Mesenchymal stem cell (in vitro differentiated cells and primary cell): ENCODE measurements at regions not wholly inside any gene's neighbourhood (a gene's known extent, or its start where the extent isn't known, plus 50 kb on each side); places are given as distances from the start of the nearest gene placed in this dataset.
"Not testable (repeated sequence)": the region's sequence is repeated elsewhere in the genome, so short reads cannot be mapped to it uniquely, and the experiment has no call there.

ENCODE experiments used
- DNase-seq: peaks from one replicate; pipeline ENCODE4 v3.0.0-alpha.2; 2013
- H2AFZ ChIP-seq: one replicate; pipeline ENCODE4 v1.6.1; 2013; ENCODE audit warnings: low read depth, mild to moderate bottlenecking, control low read depth, inconsistent platforms, low read length, moderate library complexity
- H2AK5ac ChIP-seq: 2 replicates; pipeline ENCODE4 v1.6.1; 2013; ENCODE audit warnings: low read length, moderate library complexity, mild to moderate bottlenecking, inconsistent platforms; ENCODE audit not compliant: severe bottlenecking
- H2BK120ac ChIP-seq: one replicate; pipeline ENCODE4 v1.6.1; 2013; ENCODE audit warnings: low read depth, mild to moderate bottlenecking, inconsistent platforms, low read length, moderate library complexity
- H2BK12ac ChIP-seq, 2 experiments: one replicate each; pipeline ENCODE4 v1.6.1; 2013; ENCODE audit warnings: inconsistent platforms in 2 of 2, low read length in 2 of 2, mild to moderate bottlenecking in 2 of 2, moderate library complexity in 2 of 2, control low read depth in 1 of 2
- H2BK15ac ChIP-seq: one replicate; pipeline ENCODE4 v1.6.1; 2013; ENCODE audit warnings: mild to moderate bottlenecking, low read depth, inconsistent platforms; ENCODE audit not compliant: poor library complexity, severe bottlenecking
- H2BK5ac ChIP-seq: 2 replicates; pipeline ENCODE4 v1.6.1; 2013; ENCODE audit warnings: low read depth, mild to moderate bottlenecking, low read length, control low read depth, inconsistent platforms; ENCODE audit not compliant: poor library complexity, severe bottlenecking
- H3K14ac ChIP-seq, 2 experiments: one replicate each; pipeline ENCODE4 v1.6.1; 2013; ENCODE audit warnings: inconsistent platforms in 2 of 2, low read length in 2 of 2, control low read depth in 1 of 2, mild to moderate bottlenecking in 1 of 2, moderate library complexity in 1 of 2
- H3K18ac ChIP-seq, 2 experiments: one replicate each; pipeline ENCODE4 v1.6.1; 2013; ENCODE audit warnings: inconsistent platforms in 2 of 2, low read length in 2 of 2, control low read depth in 1 of 2, low read depth in 1 of 2, mild to moderate bottlenecking in 1 of 2
- H3K23ac ChIP-seq, 2 experiments: one replicate each; pipeline ENCODE4 v1.6.1; 2013; ENCODE audit warnings: inconsistent platforms in 2 of 2, low read length in 2 of 2, mild to moderate bottlenecking in 2 of 2, moderate library complexity in 2 of 2, control low read depth in 1 of 2
- H3K27ac ChIP-seq: 2 replicates; pipeline ENCODE4 v1.5.1; 2013; ENCODE audit warnings: mild to moderate bottlenecking, moderate library complexity, low read length, control low read depth, inconsistent platforms; ENCODE audit not compliant: poor library complexity, severe bottlenecking
- H3K27me3 ChIP-seq, 2 experiments: 2 replicates each; pipeline versions ENCODE4 v1.6.1 to v1.7.0; 2013; ENCODE audit warnings: low read length in 2 of 2, mild to moderate bottlenecking in 2 of 2, moderate library complexity in 2 of 2, control low read depth in 1 of 2, inconsistent platforms in 1 of 2; ENCODE audit not compliant: control insufficient read depth in 1 of 2, insufficient read depth in 1 of 2
- H3K36me3 ChIP-seq, 2 experiments: 2 replicates each; pipeline versions ENCODE4 v1.6.1 to v1.7.0; 2013; ENCODE audit warnings: low read length in 2 of 2, control low read depth in 1 of 2, inconsistent platforms in 1 of 2, low read depth in 1 of 2, mild to moderate bottlenecking in 1 of 2; ENCODE audit not compliant: insufficient read depth in 2 of 2, control insufficient read depth in 1 of 2
- H3K4ac ChIP-seq, 2 experiments: one replicate each; pipeline ENCODE4 v1.6.1; 2013; ENCODE audit warnings: inconsistent platforms in 2 of 2, low read length in 2 of 2, mild to moderate bottlenecking in 2 of 2, moderate library complexity in 2 of 2, control low read depth in 1 of 2, low read depth in 1 of 2
- H3K4me1 ChIP-seq: 2 replicates; pipeline ENCODE4 v1.6.1; 2013; ENCODE audit warnings: low read depth, low read length, control low read depth; ENCODE audit not compliant: control insufficient read depth, insufficient read depth
- H3K4me2 ChIP-seq: 2 replicates; pipeline ENCODE4 v1.6.1; 2013; ENCODE audit warnings: low read length, mild to moderate bottlenecking, inconsistent platforms; ENCODE audit not compliant: poor library complexity, severe bottlenecking
- H3K4me3 ChIP-seq, 2 experiments: 2 replicates each; pipeline versions ENCODE4 v1.5.1 to v1.7.0; 2013; ENCODE audit warnings: low read length in 2 of 2, mild to moderate bottlenecking in 2 of 2, control low read depth in 1 of 2, low read depth in 1 of 2; ENCODE audit not compliant: insufficient read depth in 1 of 2
- H3K79me1 ChIP-seq: replicated peaks from 2 replicates; pipeline ENCODE4 v1.6.1; 2013; ENCODE audit warnings: mild to moderate bottlenecking, control low read depth, low read length, inconsistent platforms; ENCODE audit not compliant: poor library complexity, severe bottlenecking
- H3K9ac ChIP-seq: 2 replicates; pipeline ENCODE4 v1.7.0; 2013; ENCODE audit warnings: mild to moderate bottlenecking, low read length, moderate library complexity
- H3K9me3 ChIP-seq: 2 replicates; pipeline ENCODE4 v1.7.0; 2013; ENCODE audit warnings: mild to moderate bottlenecking, low read length; ENCODE audit not compliant: control insufficient read depth
- H4K8ac ChIP-seq: one replicate; pipeline ENCODE4 v1.6.1; 2013; ENCODE audit warnings: inconsistent platforms, mild to moderate bottlenecking, low read length, moderate library complexity
- H4K91ac ChIP-seq: one replicate; pipeline ENCODE4 v1.6.1; 2013; ENCODE audit warnings: mild to moderate bottlenecking, low read length, inconsistent platforms
- WGBS: methylation state at CpG from one replicate; pipeline ENCODE4 v1.1.7; 2013; ENCODE audit warnings: mixed read lengths; 5-methylcytosine and 5-hydroxymethylcytosine counted together

DNA sequence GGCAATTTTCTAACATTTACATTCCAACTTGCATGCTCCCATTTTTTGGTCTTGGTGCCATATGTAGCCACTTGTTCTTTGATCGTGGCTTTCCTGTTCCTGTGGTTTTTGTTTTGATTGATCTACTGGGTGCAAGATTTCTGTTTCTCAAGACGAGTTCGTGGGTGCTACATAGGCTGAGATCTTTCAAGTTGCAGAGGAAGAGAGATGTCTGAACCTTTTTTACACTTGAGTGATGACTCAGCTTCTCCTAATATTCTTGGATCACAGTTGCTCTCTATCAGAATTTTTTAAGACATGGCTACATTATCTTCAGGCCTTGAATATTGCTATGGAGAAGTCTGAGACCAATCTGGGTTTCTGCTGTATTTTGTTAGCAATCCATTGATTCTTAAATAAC, 85.1 kb downstream of the SRGAP2 start:
- H3K9ac ChIP-seq, H2BK120ac ChIP-seq, H2AFZ ChIP-seq, DNase-seq, H3K36me3 ChIP-seq, H3K4me2 ChIP-seq, H2BK15ac ChIP-seq, H3K4me1 ChIP-seq, H3K27ac ChIP-seq, H3K18ac ChIP-seq, H2BK12ac ChIP-seq, H3K4me3 ChIP-seq, H2BK5ac ChIP-seq, H4K91ac ChIP-seq, H3K23ac ChIP-seq, H3K27me3 ChIP-seq, H2AK5ac ChIP-seq, H4K8ac ChIP-seq, H3K14ac ChIP-seq, H3K4ac ChIP-seq, H3K79me1 ChIP-seq, H3K9me3 ChIP-seq: not testable (repeated sequence)
- WGBS = no CpG with 5 or more reads among the region's 3 CpGs

DNA sequence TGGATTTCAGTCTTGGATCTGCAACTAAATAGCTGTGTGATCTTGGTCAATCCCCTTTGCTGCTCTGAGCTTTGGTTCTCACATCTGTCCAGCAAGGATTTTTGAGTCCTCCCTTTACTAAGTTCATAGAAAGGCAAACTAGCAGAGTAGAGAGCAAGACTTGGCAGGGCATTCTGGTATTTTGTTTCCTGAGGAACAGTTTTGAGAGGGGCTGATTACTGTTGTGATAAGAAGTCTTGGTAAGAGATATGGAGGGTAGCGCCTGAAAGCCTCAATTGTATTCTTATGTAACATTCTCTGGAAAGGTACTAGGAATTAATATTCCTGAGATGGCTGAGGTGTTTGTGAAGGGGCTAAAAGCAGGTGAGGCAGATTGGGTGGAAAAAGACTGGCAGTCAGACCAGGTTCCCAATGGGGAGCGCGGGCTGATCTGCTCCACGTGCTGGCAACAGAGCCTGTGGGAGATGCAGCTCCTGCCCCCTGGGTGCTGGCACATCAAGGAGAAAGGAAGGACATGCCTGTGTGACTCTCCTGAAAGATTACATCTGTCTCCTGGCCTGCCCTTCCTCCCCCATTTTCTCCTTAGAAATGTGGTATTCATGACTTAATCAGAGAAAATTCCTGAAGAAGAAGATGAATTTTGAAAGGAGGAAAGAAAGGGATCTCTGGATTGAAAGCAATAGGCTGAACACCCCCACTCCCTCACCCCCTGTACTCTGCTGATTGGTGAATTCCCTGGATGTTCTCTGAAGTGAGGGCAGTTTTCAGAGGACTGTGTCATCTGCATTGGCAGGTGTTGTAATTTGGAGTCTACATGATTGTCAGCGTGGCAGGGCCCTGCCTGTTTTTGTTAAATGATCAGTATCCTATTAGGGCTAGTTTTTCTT, 94.0 kb downstream of the SRGAP2 start:
- not testable (repeated sequence) for H4K8ac ChIP-seq, H3K27me3 ChIP-seq, H3K79me1 ChIP-seq, H2BK120ac ChIP-seq, H3K9ac ChIP-seq, H3K14ac ChIP-seq, H3K9me3 ChIP-seq, H2AK5ac ChIP-seq, H3K4me3 ChIP-seq, H3K23ac ChIP-seq, H3K4me2 ChIP-seq, H3K4me1 ChIP-seq, H2BK15ac ChIP-seq, H2BK12ac ChIP-seq, H4K91ac ChIP-seq, DNase-seq, H3K27ac ChIP-seq, H3K36me3 ChIP-seq, H3K4ac ChIP-seq, H2AFZ ChIP-seq, H3K18ac ChIP-seq, H2BK5ac ChIP-seq
- no CpG with 5 or more reads among the region's 5 CpGs for WGBS

DNA sequence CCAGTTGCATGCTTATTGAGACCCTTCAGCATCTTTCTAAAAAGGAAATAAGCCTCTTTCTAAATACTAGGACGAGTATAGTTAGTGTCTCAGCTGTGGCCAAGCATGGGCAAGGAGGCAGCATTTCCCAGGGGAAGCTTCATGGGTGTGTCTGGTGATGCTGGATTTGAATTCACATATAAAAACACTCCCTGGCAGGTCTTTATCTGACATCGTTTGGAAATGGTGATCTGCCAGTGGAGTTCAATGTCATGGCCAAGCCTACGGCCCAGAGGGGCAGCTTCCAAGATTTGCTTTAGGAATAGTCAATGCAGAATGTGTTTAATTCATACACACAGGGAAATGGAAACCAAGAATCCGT, 94.7 kb downstream of the SRGAP2 start:
- not testable (repeated sequence) for H3K14ac ChIP-seq, H3K23ac ChIP-seq, H4K91ac ChIP-seq, H2BK5ac ChIP-seq, H4K8ac ChIP-seq, H3K27me3 ChIP-seq, H3K4me2 ChIP-seq, H3K9ac ChIP-seq, H2BK120ac ChIP-seq, H3K27ac ChIP-seq, H2AFZ ChIP-seq, H2BK15ac ChIP-seq, H3K4me3 ChIP-seq, H3K4me1 ChIP-seq, H2BK12ac ChIP-seq, DNase-seq, H3K36me3 ChIP-seq, H3K4ac ChIP-seq, H2AK5ac ChIP-seq, H3K79me1 ChIP-seq, H3K18ac ChIP-seq, H3K9me3 ChIP-seq
- no CpG with 5 or more reads among the region's 4 CpGs for WGBS

DNA sequence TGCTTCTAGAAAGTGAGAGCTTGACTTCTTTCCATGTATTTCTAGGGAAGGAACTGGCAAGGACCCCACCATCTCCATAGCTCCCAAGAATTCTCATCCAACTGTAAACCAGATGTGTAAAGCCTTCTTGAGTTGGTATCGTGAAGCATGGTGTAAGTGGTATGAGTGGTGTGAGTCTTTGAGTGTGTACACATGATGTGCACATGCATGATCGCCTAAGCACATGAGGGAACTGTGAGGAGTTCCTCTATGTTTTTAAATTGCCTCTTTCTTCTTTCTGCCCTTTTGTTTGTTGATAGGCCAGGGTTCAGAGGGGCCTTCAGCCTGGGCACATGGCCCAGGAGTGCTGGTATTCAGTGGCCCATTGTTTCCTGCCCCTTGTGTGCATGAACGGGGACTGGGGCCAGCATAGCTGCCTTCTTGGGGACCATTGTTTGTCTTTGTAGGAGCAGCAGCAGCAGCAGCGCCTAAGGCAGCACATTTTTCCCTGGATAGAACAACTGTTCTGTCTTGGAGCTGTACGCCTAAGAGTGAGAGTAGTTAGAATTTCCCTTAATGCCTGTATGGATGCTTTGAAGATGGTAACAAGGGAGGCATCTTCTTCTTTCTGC, 95.9 kb downstream of the SRGAP2 start:
- H2BK120ac ChIP-seq, H3K27me3 ChIP-seq, H3K9me3 ChIP-seq, H2BK15ac ChIP-seq, H3K9ac ChIP-seq, H3K36me3 ChIP-seq, H3K18ac ChIP-seq, H3K79me1 ChIP-seq, H3K4me3 ChIP-seq, H2BK12ac ChIP-seq, H3K4me2 ChIP-seq, H2AK5ac ChIP-seq, DNase-seq, H3K4me1 ChIP-seq, H2AFZ ChIP-seq, H3K14ac ChIP-seq, H3K4ac ChIP-seq, H3K27ac ChIP-seq, H3K23ac ChIP-seq, H2BK5ac ChIP-seq, H4K8ac ChIP-seq, H4K91ac ChIP-seq: not testable (repeated sequence)
- WGBS = no CpG with 5 or more reads among the region's 5 CpGs
